ENCODE measurements at regions not wholly inside any gene's neighbourhood (a gene's known extent, or its start where the extent isn't known, plus 50 kb on each side); places are given as distances from the start of the nearest gene placed in this dataset.

DNA sequence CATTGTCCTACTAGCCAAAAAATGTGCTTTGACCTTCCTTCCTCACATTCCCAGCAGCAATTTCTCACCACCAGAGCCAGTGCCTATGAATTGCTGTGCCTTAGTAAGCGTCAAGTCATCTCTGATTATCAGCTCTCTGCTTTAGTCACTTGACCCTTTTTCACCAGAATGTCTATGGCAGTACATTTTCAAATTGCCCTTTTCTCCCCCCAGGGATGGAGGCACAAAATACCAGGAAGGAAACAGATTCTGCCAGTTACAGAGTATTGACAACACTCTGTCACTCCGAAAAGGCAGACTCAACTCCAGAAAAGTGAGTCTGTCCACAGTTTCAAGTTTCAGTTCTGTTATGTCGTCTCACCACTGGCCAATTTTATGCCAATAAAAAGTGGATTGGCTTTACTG is 167.4 kb downstream of the TNFSF18 start:
- Histone ChIP-seq H3K27ac (no peak overlapping the region), H3K4me3 (no peak overlapping the region)
- no peak for DNase-seq (ENCODE audit: low spot score)
- TF ChIP-seq, protein P1, sequence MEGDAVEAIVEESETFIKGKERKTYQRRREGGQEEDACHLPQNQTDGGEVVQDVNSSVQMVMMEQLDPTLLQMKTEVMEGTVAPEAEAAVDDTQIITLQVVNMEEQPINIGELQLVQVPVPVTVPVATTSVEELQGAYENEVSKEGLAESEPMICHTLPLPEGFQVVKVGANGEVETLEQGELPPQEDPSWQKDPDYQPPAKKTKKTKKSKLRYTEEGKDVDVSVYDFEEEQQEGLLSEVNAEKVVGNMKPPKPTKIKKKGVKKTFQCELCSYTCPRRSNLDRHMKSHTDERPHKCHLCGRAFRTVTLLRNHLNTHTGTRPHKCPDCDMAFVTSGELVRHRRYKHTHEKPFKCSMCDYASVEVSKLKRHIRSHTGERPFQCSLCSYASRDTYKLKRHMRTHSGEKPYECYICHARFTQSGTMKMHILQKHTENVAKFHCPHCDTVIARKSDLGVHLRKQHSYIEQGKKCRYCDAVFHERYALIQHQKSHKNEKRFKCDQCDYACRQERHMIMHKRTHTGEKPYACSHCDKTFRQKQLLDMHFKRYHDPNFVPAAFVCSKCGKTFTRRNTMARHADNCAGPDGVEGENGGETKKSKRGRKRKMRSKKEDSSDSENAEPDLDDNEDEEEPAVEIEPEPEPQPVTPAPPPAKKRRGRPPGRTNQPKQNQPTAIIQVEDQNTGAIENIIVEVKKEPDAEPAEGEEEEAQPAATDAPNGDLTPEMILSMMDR (IDR thresholded peaks at IDR 0.05) = no peak

DNA sequence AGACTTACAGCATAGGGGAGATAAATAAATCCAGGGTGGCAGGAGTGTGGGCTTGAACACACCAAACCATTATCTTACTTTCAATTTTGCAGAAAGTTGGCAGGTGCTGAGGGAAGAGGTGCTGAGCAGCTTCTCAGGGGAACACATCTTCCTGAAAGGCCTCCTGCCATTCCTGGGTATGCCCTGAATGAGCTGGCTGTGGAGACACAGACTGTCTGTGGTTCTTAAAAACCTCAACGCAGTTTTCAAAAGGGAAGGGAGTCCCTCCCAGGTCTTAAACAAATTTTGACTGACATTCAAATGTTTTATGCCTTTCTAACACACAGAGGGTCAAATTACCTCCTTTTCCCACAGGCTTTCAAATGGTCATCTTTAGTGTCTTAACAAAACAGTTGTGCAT is 166.9 kb downstream of the TNFSF18 start:
- Histone ChIP-seq H3K4me3 (no peak overlapping the region), H3K27ac (no peak overlapping the region)
- TF ChIP-seq, protein P1 (IDR thresholded peaks at IDR 0.05) = no peak
- DNase-seq (ENCODE audit: low spot score) = no peak

DNA sequence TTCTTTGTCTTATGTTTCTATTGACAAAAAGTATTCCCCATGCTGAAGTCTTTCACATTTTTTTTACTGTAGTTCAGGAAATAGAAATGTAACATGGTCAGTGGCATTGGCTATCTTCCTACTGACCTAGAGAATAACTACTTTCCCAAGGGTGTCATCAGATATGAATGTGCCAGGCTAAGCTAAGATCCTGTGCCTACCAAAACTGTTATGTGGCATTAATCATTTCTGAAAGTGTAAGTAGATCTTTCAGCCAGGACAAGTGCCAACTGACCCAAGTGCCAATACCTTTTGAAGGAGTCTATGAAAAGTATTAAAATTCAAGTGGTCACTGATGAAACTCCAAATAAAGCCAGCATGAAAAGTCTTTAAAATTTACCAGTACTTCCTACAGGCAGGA is 165.3 kb downstream of the TNFSF18 start:
- no peak for DNase-seq (ENCODE audit: low spot score)
- no peak overlapping the region for H3K27ac ChIP-seq
- TF ChIP-seq, protein P1 (IDR thresholded peaks at IDR 0.05) = no peak
- no peak overlapping the region for H3K4me3 ChIP-seq

DNA sequence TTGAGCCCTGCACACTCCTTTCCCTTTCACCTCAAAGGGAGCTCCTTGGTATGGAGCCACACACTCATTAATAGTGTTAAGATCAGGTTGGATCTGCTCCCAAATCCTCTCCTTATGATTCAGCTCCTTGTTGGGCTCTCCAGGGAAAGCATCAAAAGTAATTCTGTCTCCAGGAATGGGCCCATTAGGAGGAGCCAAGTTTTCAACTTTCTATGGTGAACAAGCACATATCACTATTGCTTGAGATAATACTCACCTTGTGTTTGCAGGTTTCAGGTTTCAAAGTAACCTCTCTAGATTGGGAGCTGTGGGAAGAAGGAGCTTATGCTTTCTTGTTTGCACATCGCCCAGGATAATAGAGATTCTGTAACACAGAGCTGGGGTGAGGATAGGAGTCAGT is 164.8 kb downstream of the TNFSF18 start:
- TF ChIP-seq, protein P1 (IDR thresholded peaks at IDR 0.05) = no peak
- no peak for DNase-seq (ENCODE audit: low spot score)
- H3K27ac ChIP-seq = no peak overlapping the region
- no peak overlapping the region for H3K4me3 ChIP-seq

DNA sequence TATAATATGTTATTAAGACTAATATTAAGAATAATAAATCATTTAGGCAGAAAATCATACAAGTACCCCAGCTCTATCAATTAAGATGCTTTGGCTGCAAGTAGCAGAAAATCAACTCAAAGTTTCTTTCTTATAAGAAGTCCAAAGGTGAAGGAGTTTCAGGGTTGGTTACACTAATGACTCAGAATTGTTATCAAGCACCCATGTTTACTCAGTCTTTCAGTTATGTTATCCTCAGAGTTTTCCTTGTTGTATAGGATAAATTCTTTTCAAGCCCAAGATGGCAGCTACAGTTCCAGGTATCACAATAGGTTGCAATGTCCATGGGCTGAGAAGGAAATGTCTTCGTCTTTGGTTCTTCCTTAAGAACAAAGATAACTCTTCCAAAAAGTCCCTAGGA is 163.6 kb downstream of the TNFSF18 start:
- TF ChIP-seq, protein P1 (IDR thresholded peaks at IDR 0.05) = no peak
- Histone ChIP-seq H3K4me3 (no peak overlapping the region), H3K27ac (no peak overlapping the region)
- no peak for DNase-seq (ENCODE audit: low spot score)

DNA sequence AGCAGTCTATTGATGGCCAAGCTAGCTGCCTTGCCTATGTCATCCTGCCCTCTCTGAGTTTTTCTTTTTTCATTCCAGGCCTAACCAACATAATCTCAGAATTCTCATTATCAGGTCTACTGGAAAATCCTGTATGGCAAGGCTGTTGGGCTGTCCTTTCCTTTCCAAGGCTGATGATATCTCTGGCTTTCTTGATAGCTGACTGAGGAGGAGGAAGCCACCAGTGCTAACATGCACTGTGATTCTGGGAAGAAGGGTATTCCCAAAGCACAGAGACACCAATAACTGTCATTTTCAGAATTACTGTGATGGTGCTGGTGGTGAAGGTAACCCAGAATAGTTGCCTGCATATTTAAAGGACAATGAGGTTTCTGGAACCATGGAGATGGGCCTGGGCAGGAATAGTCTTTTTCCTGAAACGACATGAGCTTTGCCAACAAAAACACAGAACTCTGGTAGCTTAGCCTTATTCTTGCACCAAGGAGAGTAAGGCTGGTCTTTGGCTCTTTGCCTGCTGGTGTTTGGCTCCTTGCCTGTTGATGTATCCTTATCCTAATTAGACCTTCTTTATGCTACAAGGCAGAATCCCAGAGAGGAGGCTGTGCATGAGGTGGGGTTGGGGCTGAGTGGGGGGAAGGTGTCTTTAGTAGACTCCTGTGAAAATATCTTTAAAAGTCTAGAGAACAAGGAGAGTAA is 157.4 kb downstream of the TNFSF18 start:
- H3K27ac ChIP-seq = no peak overlapping the region
- TF ChIP-seq, protein P1 (IDR thresholded peaks at IDR 0.05) = no peak
- no peak for DNase-seq (ENCODE audit: low spot score)
- no peak overlapping the region for H3K4me3 ChIP-seq

DNA sequence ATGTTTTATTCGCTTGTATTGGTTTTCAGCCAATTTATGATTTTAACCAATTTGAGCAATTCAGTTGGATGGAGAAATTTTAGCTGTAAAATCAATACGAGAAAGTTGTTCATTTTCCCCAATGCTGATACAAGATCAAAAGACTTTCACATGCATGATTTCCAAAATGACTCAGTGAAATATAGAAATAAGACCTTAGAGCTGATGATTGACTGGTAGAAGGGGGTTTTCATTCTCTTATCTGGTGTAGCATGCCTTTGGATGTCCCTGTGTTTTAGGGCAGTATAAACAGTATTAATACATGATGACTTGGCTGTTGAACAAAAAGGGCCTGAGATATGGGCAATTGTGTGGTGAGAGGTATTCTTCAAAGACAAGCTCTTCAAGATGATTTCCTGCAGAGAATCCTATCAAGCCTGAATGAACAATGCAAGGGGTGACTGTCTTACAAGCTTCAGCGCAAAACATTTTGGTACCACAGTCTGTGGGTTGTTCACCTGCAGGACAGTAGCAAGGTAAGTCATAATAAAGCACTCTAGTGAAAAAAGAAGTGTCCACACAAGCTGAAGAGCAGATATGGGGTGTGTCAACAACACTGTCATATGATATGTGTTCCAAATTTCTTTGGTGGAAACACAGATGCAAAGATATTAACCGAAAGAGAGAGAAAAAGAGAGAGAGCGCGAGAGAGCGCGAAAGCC is 156.2 kb downstream of the TNFSF18 start:
- H3K27ac ChIP-seq = no peak overlapping the region
- DNase-seq (ENCODE audit: low spot score) = no peak
- TF ChIP-seq, protein P1 (IDR thresholded peaks at IDR 0.05) = no peak
- H3K4me3 ChIP-seq = no peak overlapping the region
